ENCODE measurements at regions not wholly inside any gene's neighbourhood (a gene's known extent, or its start where the extent isn't known, plus 50 kb on each side); places are given as distances from the start of the nearest gene placed in this dataset.

DNA sequence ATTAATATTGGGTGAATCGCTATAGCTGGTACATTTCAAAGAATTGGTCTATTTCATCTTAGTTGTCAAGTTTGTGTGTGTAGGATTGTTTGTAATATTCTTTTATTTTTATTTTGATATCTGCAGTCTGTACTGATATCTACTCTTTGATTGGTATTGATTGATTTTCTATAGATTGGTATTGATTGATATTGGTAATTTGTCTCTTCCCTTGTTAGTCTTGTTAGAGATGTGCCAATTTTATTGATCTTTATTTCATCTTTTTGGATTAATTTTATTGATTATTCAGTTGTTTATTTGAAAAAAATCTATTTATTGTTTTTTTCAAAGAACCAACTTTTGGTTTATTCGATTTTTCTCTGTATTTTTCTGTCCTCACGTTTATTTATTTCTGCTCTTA lies 61.4 kb downstream of the TM2D3 start:
- DNase-seq (ENCODE audit: low spot score) (no peak), ATAC-seq (ENCODE audit: low FRiP score) (no peak)
- TF ChIP-seq, protein P1, sequence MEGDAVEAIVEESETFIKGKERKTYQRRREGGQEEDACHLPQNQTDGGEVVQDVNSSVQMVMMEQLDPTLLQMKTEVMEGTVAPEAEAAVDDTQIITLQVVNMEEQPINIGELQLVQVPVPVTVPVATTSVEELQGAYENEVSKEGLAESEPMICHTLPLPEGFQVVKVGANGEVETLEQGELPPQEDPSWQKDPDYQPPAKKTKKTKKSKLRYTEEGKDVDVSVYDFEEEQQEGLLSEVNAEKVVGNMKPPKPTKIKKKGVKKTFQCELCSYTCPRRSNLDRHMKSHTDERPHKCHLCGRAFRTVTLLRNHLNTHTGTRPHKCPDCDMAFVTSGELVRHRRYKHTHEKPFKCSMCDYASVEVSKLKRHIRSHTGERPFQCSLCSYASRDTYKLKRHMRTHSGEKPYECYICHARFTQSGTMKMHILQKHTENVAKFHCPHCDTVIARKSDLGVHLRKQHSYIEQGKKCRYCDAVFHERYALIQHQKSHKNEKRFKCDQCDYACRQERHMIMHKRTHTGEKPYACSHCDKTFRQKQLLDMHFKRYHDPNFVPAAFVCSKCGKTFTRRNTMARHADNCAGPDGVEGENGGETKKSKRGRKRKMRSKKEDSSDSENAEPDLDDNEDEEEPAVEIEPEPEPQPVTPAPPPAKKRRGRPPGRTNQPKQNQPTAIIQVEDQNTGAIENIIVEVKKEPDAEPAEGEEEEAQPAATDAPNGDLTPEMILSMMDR (IDR thresholded peaks at IDR 0.05) = no peak

DNA sequence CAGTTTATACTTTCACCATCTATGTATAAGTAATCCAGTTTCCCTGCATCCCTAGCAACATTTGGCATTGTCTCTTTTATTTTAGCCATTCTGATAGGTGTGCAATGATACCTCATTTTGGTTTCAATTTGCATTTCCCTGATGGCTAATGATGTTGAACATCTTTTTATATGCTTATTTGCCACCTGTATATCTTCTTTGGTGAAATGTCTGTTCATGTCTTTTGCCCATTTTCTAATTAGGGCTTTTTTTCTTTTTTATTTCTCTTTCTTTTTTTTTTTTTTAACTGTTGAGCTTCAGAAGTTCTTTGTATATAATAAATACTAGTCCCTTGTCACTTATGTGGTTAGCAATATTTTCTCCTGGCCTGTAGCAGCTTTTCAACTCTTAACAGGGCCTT lies 68.9 kb downstream of the TM2D3 start:
- TF ChIP-seq, protein P1 (IDR thresholded peaks at IDR 0.05) = no peak
- ATAC-seq (ENCODE audit: low FRiP score) (no peak), DNase-seq (ENCODE audit: low spot score) (no peak)

DNA sequence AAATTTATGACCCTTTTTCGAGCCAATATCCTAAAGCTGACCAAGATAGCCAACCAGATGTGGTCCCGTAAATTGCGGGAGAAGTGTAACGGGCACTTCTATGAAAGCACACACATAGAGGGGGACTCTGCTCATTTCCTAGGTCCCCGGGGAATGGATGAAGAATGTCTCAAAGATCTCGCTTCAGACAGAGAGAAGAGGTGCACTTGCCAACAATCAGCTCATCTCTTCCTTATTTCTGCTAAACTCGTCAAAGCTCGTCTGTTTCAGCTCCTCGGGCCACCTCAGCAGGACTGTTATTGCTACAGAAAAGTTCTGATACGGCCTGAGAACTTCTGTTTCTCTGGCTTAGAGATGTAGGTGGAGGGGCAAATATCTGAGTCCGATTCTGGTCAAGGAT lies 71.8 kb downstream of the TM2D3 start:
- TF ChIP-seq, protein P1 (IDR thresholded peaks at IDR 0.05) = no peak
- DNase-seq (ENCODE audit: low spot score) (no peak), ATAC-seq (ENCODE audit: low FRiP score) (no peak)

DNA sequence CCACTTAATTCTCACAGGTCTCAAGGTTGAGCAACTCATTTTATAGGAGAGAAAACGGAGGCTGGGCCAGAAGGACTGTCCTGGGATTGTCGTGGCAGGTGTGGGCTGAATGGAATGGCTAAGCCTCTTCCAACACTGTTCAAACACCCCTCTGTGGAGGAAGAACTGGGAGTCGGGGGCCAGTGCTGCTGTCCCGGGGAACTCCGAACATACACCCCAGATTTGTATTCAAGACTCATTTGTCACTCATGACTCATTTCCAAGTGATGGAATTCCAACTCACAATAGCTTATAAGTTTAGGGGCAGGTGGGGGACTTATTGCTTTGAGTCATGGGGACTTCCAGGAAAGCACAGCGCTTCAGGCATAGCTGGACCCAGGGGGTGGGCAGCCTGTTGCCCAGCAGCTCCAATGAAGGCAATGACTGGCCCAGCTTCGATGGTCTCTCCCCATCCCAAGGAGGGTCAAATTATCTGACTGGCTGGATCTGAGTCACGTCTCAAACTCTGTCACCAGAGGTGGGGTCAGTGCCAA lies 72.5 kb downstream of the TM2D3 start:
- ATAC-seq (ENCODE audit: low FRiP score) (no peak), DNase-seq (ENCODE audit: low spot score) (no peak)
- TF ChIP-seq, protein P1 (IDR thresholded peaks at IDR 0.05) = no peak

DNA sequence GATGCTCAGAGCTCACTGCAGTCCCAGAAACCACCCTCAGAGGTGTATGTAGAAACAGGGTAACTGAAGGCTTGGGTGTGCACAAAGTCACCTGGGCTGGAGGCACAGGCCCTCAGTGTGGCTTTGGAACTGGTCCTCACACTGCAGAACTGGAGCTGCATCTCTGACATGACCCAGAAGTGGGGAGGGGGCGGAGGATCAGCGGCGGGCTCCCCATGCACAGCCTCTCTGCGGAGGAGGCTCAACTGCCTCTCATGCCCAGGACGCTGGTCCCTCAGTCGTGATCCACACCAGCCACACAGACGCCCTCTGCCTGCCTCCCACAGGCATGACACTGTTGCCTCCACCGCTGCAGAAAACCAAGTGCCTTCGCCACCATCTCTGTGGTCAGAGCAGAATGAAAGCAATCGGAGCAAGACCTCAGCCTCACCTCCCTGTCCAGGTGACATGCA lies 73.7 kb downstream of the TM2D3 start:
- ATAC-seq (ENCODE audit: low FRiP score) = peak; percentile 23

DNA sequence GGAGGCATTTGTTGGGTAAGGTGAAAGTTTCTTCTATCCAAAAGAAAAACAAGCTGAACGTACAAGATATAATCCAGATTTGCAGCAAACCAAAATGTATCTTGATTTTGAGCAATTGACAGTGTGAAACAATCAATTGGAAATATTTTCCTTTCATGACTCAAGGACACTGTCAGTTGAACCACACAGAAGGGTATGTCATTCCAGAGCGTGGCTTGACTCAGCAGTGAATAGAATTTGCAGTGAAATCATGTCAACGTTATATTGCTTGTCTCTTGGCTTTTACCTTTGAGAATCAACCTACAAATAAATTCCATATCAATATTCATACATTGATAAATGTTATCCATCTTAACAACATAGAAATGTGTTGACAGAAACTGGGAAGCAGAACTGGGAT lies 78.2 kb downstream of the TM2D3 start:
- TF ChIP-seq, protein P1 (IDR thresholded peaks at IDR 0.05) = no peak
- DNase-seq (ENCODE audit: low spot score) (no peak), ATAC-seq (ENCODE audit: low FRiP score) (no peak)

More for the DNA sequence above, 73.7 kb downstream of the TM2D3 start:
- TF ChIP-seq, protein P1 (IDR thresholded peaks at IDR 0.05) = no peak
- DNase-seq (ENCODE audit: low spot score) = no peak

DNA sequence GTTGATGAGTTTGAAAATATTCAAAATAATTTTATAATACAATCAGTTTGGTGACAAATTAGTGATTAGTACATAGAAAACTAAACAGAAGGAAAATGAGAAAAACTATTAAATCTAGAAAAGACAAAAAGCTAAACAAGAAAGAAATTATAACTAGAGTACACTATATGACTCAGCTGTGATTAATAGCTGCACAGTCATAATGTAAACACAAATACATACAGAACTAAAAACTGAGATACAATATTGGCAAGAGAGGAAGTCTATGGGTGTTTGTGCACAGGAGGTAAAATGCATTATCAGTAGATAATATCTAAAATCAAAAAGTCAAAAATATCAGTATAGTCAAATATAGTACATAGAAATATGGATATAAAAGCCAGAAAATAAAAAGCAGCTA lies 80.7 kb upstream of the PCSK6 start:
- TF ChIP-seq, protein P1 (IDR thresholded peaks at IDR 0.05) = no peak
- DNase-seq (ENCODE audit: low spot score) (no peak), ATAC-seq (ENCODE audit: low FRiP score) (no peak)
